ENCODE measurements at regions not wholly inside any gene's neighbourhood (a gene's known extent, or its start where the extent isn't known, plus 50 kb on each side); places are given as distances from the start of the nearest gene placed in this dataset.
"Not testable (repeated sequence)": the region's sequence is repeated elsewhere in the genome, so short reads cannot be mapped to it uniquely, and the experiment has no call there.

DNA sequence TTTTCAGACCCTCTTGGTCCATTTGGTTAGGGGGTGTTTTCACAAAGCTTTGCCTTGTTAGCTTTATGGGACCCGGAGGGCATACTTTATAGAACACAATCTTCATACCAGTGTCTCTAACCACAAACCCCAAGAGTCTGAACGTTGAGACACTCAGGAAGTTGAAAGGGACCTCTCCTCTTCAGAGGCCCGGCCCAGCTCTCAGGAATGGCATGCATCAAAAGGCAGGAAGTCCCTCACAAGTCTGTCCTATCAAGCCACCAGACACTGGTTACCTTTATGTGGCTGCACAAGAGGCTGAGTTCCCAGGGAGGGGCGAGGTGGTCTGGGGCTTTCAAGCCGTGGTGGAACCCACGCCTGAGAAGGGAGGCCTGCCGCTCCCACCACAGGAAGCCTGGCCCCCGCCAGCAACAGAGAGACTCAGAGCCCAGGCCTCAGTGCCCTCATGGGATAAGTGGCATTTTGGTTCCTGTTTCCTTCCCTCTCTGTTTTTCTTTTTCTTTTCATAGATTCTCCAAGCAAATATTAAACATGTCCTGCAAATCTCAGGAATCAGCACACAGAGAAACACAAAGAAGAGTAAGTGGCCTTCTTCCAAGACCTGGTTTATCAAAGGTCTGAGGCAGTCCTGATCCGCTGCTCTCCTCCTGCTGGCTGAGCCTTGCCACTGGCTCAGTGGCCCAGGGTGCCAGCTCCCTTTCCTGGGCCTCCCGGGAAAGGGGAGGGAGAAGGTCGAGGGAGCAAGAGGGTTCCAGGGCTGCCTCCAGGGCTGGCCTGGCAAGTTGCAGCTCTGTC is 50.6 kb upstream of the SMURF2 start:
- TF ChIP-seq POLR2AphosphoS5 (IDR thresholded peaks at IDR 0.05; ENCODE audit: low read depth); EZH2phosphoT487 (IDR thresholded peaks at IDR 0.05; ENCODE audit: unreplicated experiment); ZNF331 (CRISPR knock-in tag; IDR thresholded peaks at IDR 0.05; ENCODE audit: low read depth); EZH2 (IDR thresholded peaks at IDR 0.05; ENCODE audit: low read depth, unreplicated experiment); CREB1 (CRISPR knock-in tag; IDR thresholded peaks at IDR 0.05; ENCODE audit: low read depth); ZNF114 (CRISPR knock-in tag; IDR thresholded peaks at IDR 0.05); JUNB (IDR thresholded peaks at IDR 0.05; ENCODE audit: unreplicated experiment); STAT1 (IDR thresholded peaks at IDR 0.05; ENCODE audit: unreplicated experiment); NANOG (IDR thresholded peaks at IDR 0.05; ENCODE audit: borderline replicate concordance): not testable (repeated sequence)
- TF ChIP-seq, protein P1, sequence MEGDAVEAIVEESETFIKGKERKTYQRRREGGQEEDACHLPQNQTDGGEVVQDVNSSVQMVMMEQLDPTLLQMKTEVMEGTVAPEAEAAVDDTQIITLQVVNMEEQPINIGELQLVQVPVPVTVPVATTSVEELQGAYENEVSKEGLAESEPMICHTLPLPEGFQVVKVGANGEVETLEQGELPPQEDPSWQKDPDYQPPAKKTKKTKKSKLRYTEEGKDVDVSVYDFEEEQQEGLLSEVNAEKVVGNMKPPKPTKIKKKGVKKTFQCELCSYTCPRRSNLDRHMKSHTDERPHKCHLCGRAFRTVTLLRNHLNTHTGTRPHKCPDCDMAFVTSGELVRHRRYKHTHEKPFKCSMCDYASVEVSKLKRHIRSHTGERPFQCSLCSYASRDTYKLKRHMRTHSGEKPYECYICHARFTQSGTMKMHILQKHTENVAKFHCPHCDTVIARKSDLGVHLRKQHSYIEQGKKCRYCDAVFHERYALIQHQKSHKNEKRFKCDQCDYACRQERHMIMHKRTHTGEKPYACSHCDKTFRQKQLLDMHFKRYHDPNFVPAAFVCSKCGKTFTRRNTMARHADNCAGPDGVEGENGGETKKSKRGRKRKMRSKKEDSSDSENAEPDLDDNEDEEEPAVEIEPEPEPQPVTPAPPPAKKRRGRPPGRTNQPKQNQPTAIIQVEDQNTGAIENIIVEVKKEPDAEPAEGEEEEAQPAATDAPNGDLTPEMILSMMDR (conservative IDR thresholded peaks at IDR 0.05; ENCODE audit: low read depth in 2 of 2): 0 out of 4 replicates have a peak, but pooled peaks of 1 of the 2 experiments have one; percentile 7
- TF ChIP-seq, protein P2, sequence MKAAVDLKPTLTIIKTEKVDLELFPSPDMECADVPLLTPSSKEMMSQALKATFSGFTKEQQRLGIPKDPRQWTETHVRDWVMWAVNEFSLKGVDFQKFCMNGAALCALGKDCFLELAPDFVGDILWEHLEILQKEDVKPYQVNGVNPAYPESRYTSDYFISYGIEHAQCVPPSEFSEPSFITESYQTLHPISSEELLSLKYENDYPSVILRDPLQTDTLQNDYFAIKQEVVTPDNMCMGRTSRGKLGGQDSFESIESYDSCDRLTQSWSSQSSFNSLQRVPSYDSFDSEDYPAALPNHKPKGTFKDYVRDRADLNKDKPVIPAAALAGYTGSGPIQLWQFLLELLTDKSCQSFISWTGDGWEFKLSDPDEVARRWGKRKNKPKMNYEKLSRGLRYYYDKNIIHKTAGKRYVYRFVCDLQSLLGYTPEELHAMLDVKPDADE (IDR thresholded peaks at IDR 0.05): not testable (repeated sequence)
- TF ChIP-seq, protein P3, sequence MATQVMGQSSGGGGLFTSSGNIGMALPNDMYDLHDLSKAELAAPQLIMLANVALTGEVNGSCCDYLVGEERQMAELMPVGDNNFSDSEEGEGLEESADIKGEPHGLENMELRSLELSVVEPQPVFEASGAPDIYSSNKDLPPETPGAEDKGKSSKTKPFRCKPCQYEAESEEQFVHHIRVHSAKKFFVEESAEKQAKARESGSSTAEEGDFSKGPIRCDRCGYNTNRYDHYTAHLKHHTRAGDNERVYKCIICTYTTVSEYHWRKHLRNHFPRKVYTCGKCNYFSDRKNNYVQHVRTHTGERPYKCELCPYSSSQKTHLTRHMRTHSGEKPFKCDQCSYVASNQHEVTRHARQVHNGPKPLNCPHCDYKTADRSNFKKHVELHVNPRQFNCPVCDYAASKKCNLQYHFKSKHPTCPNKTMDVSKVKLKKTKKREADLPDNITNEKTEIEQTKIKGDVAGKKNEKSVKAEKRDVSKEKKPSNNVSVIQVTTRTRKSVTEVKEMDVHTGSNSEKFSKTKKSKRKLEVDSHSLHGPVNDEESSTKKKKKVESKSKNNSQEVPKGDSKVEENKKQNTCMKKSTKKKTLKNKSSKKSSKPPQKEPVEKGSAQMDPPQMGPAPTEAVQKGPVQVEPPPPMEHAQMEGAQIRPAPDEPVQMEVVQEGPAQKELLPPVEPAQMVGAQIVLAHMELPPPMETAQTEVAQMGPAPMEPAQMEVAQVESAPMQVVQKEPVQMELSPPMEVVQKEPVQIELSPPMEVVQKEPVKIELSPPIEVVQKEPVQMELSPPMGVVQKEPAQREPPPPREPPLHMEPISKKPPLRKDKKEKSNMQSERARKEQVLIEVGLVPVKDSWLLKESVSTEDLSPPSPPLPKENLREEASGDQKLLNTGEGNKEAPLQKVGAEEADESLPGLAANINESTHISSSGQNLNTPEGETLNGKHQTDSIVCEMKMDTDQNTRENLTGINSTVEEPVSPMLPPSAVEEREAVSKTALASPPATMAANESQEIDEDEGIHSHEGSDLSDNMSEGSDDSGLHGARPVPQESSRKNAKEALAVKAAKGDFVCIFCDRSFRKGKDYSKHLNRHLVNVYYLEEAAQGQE (IDR thresholded peaks at IDR 0.05; ENCODE audit: unreplicated experiment): not testable (repeated sequence)

Measured in GM23338 (cell line).